ENCODE measurements at regions not wholly inside any gene's neighbourhood (a gene's known extent, or its start where the extent isn't known, plus 50 kb on each side); places are given as distances from the start of the nearest gene placed in this dataset.
"Not testable (repeated sequence)": the region's sequence is repeated elsewhere in the genome, so short reads cannot be mapped to it uniquely, and the experiment has no call there.

- no peaks in the 10 kb centered on the region; the same call in 1 of the 2 replicates for H3K27me3 ChIP-seq (ENCODE audit: low read length)
- H3K79me2 ChIP-seq (ENCODE audit: insufficient read depth, low read length), result no peaks in the 10 kb centered on the region
- no peaks in the 10 kb centered on the region for H3K36me3 ChIP-seq (ENCODE audit: low read length)
- H3F3A ChIP-seq (ENCODE audit: insufficient read depth), result no peaks in the 10 kb centered on the region
- no peak for TF ChIP-seq CTCF (IDR thresholded peaks at IDR 0.05; ENCODE audit: insufficient read depth, low read length, poor library complexity, severe bottlenecking)
- TF ChIP-seq EZH2phosphoT487 (conservative IDR thresholded peaks at IDR 0.05; ENCODE audit: low read length), result no peak
- no peak overlapping the region for H2AFZ ChIP-seq (ENCODE audit: low read depth, low read length, severe bottlenecking)
- H3K9me3 ChIP-seq (ENCODE audit: insufficient read depth, low read length), result no peaks in the 10 kb centered on the region
- H4K20me1 ChIP-seq (ENCODE audit: low read depth, low read length), result no peaks in the 10 kb centered on the region
- H3K9ac ChIP-seq (ENCODE audit: low read length), result no peak overlapping the region
- no peak overlapping the region for H3K4me2 ChIP-seq (ENCODE audit: low read depth, low read length, poor library complexity, severe bottlenecking)
- H3K4me3 ChIP-seq (ENCODE audit: insufficient read depth, low read length, poor library complexity, severe bottlenecking), result no peak overlapping the region
- H3K9me2 ChIP-seq (replicated peaks; ENCODE audit: insufficient read depth, low read length), result no peaks in the 10 kb centered on the region
- H3K27ac ChIP-seq (ENCODE audit: low read depth, low read length), result no peak overlapping the region
These were observed 259.2 kb downstream of the IRS1 start for GRCh38 chr2:226540204-226540994.

GRCh38 chr2:226536410-226536809 lies 263.2 kb downstream of the IRS1 start:
- Histone ChIP-seq H2AFZ (ENCODE audit: low read depth, low read length, severe bottlenecking) (no peak overlapping the region), H3K9me2 (replicated peaks; ENCODE audit: insufficient read depth, low read length) (no peaks in the 10 kb centered on the region; the same call in 1 of the 2 replicates)
- TF ChIP-seq CTCF (IDR thresholded peaks at IDR 0.05; ENCODE audit: insufficient read depth, low read length, poor library complexity, severe bottlenecking) (no peak), EZH2phosphoT487 (conservative IDR thresholded peaks at IDR 0.05; ENCODE audit: low read length) (no peak)

GRCh38 chr2:226532976-226533375 lies 266.6 kb downstream of the IRS1 start:
- not testable (repeated sequence) for H3K4me3 ChIP-seq (ENCODE audit: insufficient read depth, low read length, poor library complexity, severe bottlenecking); H2AFZ ChIP-seq (ENCODE audit: low read depth, low read length, severe bottlenecking); H3K4me2 ChIP-seq (ENCODE audit: low read depth, low read length, poor library complexity, severe bottlenecking); H3K9me2 ChIP-seq (replicated peaks; ENCODE audit: insufficient read depth, low read length); H3K9me3 ChIP-seq (ENCODE audit: insufficient read depth, low read length); H4K20me1 ChIP-seq (ENCODE audit: low read depth, low read length); H3K36me3 ChIP-seq (ENCODE audit: low read length); H3K27ac ChIP-seq (ENCODE audit: low read depth, low read length); H3K27me3 ChIP-seq (ENCODE audit: low read length); H3K9ac ChIP-seq (ENCODE audit: low read length); H3K79me2 ChIP-seq (ENCODE audit: insufficient read depth, low read length); H3F3A ChIP-seq (ENCODE audit: insufficient read depth)

More at GRCh38 chr2:226536410-226536809, 263.2 kb downstream of the IRS1 start:
- no peaks in the 10 kb centered on the region for H3K79me2 ChIP-seq (ENCODE audit: insufficient read depth, low read length)
- no peaks in the 10 kb centered on the region for H4K20me1 ChIP-seq (ENCODE audit: low read depth, low read length)
- H3F3A ChIP-seq (ENCODE audit: insufficient read depth), result no peaks in the 10 kb centered on the region
- H3K4me2 ChIP-seq (ENCODE audit: low read depth, low read length, poor library complexity, severe bottlenecking), result no peak overlapping the region
- H3K36me3 ChIP-seq (ENCODE audit: low read length), result no peaks in the 10 kb centered on the region
- H3K27me3 ChIP-seq (ENCODE audit: low read length), result no peaks in the 10 kb centered on the region; the same call in 1 of the 2 replicates
- no peaks in the 10 kb centered on the region for H3K9me3 ChIP-seq (ENCODE audit: insufficient read depth, low read length)
- no peak overlapping the region for H3K4me3 ChIP-seq (ENCODE audit: insufficient read depth, low read length, poor library complexity, severe bottlenecking)
- no peak overlapping the region for H3K27ac ChIP-seq (ENCODE audit: low read depth, low read length)
- no peak overlapping the region for H3K9ac ChIP-seq (ENCODE audit: low read length)

GRCh38 chr2:226531061-226531810 lies 268.4 kb downstream of the IRS1 start:
- Histone ChIP-seq H3K4me2 (ENCODE audit: low read depth, low read length, poor library complexity, severe bottlenecking) (no peak overlapping the region), H4K20me1 (ENCODE audit: low read depth, low read length) (no peaks in the 10 kb centered on the region), H3K9me3 (ENCODE audit: insufficient read depth, low read length) (no peaks in the 10 kb centered on the region), H3K9me2 (replicated peaks; ENCODE audit: insufficient read depth, low read length) (no peaks in the 10 kb centered on the region; the same call in 1 of the 2 replicates), H3F3A (ENCODE audit: insufficient read depth) (no peaks in the 10 kb centered on the region), H2AFZ (ENCODE audit: low read depth, low read length, severe bottlenecking) (no peak overlapping the region), H3K79me2 (ENCODE audit: insufficient read depth, low read length) (no peaks in the 10 kb centered on the region), H3K27ac (ENCODE audit: low read depth, low read length) (no peak overlapping the region), H3K4me3 (ENCODE audit: insufficient read depth, low read length, poor library complexity, severe bottlenecking) (no peak overlapping the region), H3K27me3 (ENCODE audit: low read length) (no peaks in the 10 kb centered on the region), H3K9ac (ENCODE audit: low read length) (no peak overlapping the region), H3K36me3 (ENCODE audit: low read length) (no peaks in the 10 kb centered on the region)
- TF ChIP-seq CTCF (IDR thresholded peaks at IDR 0.05; ENCODE audit: insufficient read depth, low read length, poor library complexity, severe bottlenecking), result no peak
- TF ChIP-seq EZH2phosphoT487 (conservative IDR thresholded peaks at IDR 0.05; ENCODE audit: low read length), result no peak
